Heart left ventricle (tissue), 16 donors: ENCODE measurements at regions not wholly inside any gene's neighbourhood (a gene's known extent, or its start where the extent isn't known, plus 50 kb on each side); places are given as distances from the start of the nearest gene placed in this dataset.

Experiments
- ATAC-seq, 4 donors: fragments of 200-7000 bp; cut with Tn5 transposase; one replicate each; pipeline ENCODE4 v1.9.1; 2020 to 2022; ENCODE audit warnings: moderate library complexity in 4 of 4, mild to moderate bottlenecking in 3 of 4, moderate number of reproducible peaks in 1 of 4
- DNase-seq, 5 donors: peaks; one replicate each; pipeline ENCODE4 v3.0.0-alpha.2; 2020
- H3K27ac ChIP-seq, 12 donors: fragments of 200-600 bp; sonication (generic) in 4 of 12; one replicate each; pipeline versions ENCODE4 v1.5.0 to v1.8.0; 2016 to 2022; ENCODE audit warnings: mild to moderate bottlenecking in 2 of 12
- H3K27me3 ChIP-seq, 9 donors: fragments of 200-600 bp; sonication (generic) in 2 of 9; one replicate each; pipeline versions ENCODE4 v1.5.1 to v1.8.0; 2016 to 2022; ENCODE audit warnings: mild to moderate bottlenecking in 3 of 9
- H3K36me3 ChIP-seq, 9 donors: fragments of 200-600 bp; sonication (generic) in 2 of 9; one replicate each; pipeline versions ENCODE4 v1.5.0 to v1.8.0; 2018 to 2022; ENCODE audit warnings: mild to moderate bottlenecking in 2 of 9
- H3K4me1 ChIP-seq, 12 donors: fragments of 200-600 bp; sonication (generic) in 4 of 12; one replicate each; pipeline versions ENCODE4 v1.5.0 to v1.8.0; 2016 to 2022; ENCODE audit warnings: mild to moderate bottlenecking in 3 of 12
- H3K4me3 ChIP-seq, 12 donors: fragments of 200-600 bp; sonication (generic) in 4 of 12; one replicate each; pipeline versions ENCODE4 v1.5.0 to v1.8.0; 2017 to 2022; ENCODE audit warnings: mild to moderate bottlenecking in 9 of 12, moderate library complexity in 4 of 12
- H3K9me3 ChIP-seq, 12 donors: fragments of 200-600 bp; sonication (generic) in 4 of 12; one replicate each; pipeline versions ENCODE4 v1.5.0 to v1.8.0; 2016 to 2022; ENCODE audit warnings: mild to moderate bottlenecking in 1 of 12
- POLR2A ChIP-seq, 2 donors: fragments of 450-650 bp; IDR thresholded peaks; one replicate each; pipeline ENCODE4 v1.6.1; 2017; ENCODE audit warnings: antibody characterized with exemption in 2 of 2, mild to moderate bottlenecking in 2 of 2, moderate library complexity in 2 of 2
- WGBS, 4 donors: extraction: QIAGEN DNeasy Blood & Tissue Kit in 2 of 4; methylation state at CpG; one replicate each; pipeline versions ENCODE4 v1.1.5 to v1.1.7; 2013 to 2018; 5-methylcytosine and 5-hydroxymethylcytosine counted together
- intact Hi-C, 10 donors: fragments of 100-400 bp; cut with DNase I; formaldehyde crosslinking; loops; one replicate each; pipeline versions ENCODE4 v1.11.1 to v1.14.2; 2022
- TF ChIP-seq, protein P1 (sequence below), 12 donors: fragments of 200-600 bp; sonication (generic) in 4 of 12; IDR thresholded peaks; one replicate each; pipeline versions ENCODE4 v1.5.0 to v1.8.0; 2018 to 2022; ENCODE audit warnings: antibody characterized with exemption in 12 of 12, mild to moderate bottlenecking in 5 of 12
- donor health status: ischemic (EF 13 %, LVEDD 7.1; RV severe dilation, severe dysfunction).
- donor health status: healthy with polysubstance abuse.
- donor health status: DM: no; HTN: yes; CAD: no.
- donor health status: DM: no; HTN: no; CAD: no.
- donor health status: ischemic (EF 25% LVEDD 6.9; RV normal size, moderate dysfunction).
- donor health status: ischemic (EF 25% LVEDD 5.7; RV mildly dilated, moderate dysfunction).
- donor health status: healthy.
- donor health status: DM: yes; HTN: yes; CAD: no.
- donor health status: ischemic (EF 35%, LVEDD 5.7; RV mildly dilated, moderate dysfunction).
- donor health status: nonischemic (EF 11% LVEDD 7.7; RV severe dilation, severe dysfunction).
- donor health status: DM: yes; HTN: yes; CAD: no.
- donor health status: PGD.
- donor health status: ischemic (EF 29% LVEDD 5.4; RV normal size, mild dysfunction).
- donor health status: nonischemic (EF 23%, LVEDD 6.1; RV moderate dilation, normal function).

DNA sequence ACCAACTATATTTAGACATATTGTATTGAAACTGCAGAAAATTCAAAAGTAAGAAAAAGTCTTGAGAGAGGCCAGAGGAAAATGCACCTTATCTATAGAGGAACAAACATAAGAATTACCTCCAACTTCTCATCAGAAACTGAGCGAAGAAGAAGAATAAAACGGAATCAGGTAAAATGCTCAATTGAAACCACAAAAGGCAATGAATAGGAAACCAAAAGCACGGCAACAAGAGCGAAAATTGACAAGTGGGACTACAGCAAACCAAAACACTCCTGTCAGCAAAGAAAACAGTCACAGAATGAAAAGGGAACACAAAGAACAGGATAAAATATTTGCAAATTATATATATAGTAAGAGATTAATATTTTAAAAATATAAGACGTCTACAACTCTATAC lies 61.9 kb upstream of the PARP11 start:
- WGBS, 4 donors = 81 to 87% (median 82%) methylated on average over 5 of the region's 5 CpGs

DNA sequence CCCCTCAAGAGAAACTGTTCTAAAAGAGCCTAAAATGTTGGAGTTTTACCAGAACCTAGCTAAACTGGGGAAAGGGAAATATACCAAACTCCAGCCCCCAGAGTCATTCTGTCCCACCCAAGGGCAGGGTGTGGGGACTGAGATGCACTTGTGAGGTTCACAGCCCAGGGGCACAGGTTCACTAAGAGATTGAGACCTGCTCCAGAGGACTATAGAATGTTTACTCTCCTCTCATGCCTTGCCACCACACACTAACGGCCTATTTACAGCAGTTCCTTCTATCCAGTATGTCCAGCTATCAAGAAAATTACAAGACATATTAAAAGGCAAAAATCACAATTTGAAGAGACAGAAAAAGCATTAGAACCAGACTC lies 60.6 kb upstream of the PARP11 start:
- no peaks in the 10 kb centered on the region for H3K9me3 ChIP-seq
- DNase-seq (no peak), ATAC-seq (no peak)
- H3K36me3 ChIP-seq = no peaks in the 10 kb centered on the region
- H3K4me1 ChIP-seq = no peaks in the 10 kb centered on the region
- intact Hi-C loops = no loop called here
- H3K4me3 ChIP-seq = no peak overlapping the region
- TF ChIP-seq, protein P1, sequence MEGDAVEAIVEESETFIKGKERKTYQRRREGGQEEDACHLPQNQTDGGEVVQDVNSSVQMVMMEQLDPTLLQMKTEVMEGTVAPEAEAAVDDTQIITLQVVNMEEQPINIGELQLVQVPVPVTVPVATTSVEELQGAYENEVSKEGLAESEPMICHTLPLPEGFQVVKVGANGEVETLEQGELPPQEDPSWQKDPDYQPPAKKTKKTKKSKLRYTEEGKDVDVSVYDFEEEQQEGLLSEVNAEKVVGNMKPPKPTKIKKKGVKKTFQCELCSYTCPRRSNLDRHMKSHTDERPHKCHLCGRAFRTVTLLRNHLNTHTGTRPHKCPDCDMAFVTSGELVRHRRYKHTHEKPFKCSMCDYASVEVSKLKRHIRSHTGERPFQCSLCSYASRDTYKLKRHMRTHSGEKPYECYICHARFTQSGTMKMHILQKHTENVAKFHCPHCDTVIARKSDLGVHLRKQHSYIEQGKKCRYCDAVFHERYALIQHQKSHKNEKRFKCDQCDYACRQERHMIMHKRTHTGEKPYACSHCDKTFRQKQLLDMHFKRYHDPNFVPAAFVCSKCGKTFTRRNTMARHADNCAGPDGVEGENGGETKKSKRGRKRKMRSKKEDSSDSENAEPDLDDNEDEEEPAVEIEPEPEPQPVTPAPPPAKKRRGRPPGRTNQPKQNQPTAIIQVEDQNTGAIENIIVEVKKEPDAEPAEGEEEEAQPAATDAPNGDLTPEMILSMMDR (IDR thresholded peaks at IDR 0.05) = no peak
- no peak for TF ChIP-seq POLR2A (IDR thresholded peaks at IDR 0.05)
- peaks cover 0 to 43% (median 8%) of the 10 kb centered on the region in 9 donors for H3K27me3 ChIP-seq
- H3K27ac ChIP-seq = no peak overlapping the region
- 79 to 86% (median 82%) methylated on average over 1 of the region's 1 CpG for WGBS, 4 donors

More for the DNA sequence above, 61.9 kb upstream of the PARP11 start:
- no peak overlapping the region for H3K27ac ChIP-seq
- H3K36me3 ChIP-seq = no peaks in the 10 kb centered on the region
- DNase-seq (no peak), ATAC-seq (no peak)
- no peaks in the 10 kb centered on the region for H3K4me1 ChIP-seq
- H3K4me3 ChIP-seq = no peak overlapping the region
- intact Hi-C loops = no loop called here
- H3K9me3 ChIP-seq = no peaks in the 10 kb centered on the region
- peaks cover 0 to 42% (median 0%) of the 10 kb centered on the region in 9 donors for H3K27me3 ChIP-seq
- TF ChIP-seq POLR2A (IDR thresholded peaks at IDR 0.05) = no peak
- TF ChIP-seq, protein P1 (IDR thresholded peaks at IDR 0.05) = no peak

DNA sequence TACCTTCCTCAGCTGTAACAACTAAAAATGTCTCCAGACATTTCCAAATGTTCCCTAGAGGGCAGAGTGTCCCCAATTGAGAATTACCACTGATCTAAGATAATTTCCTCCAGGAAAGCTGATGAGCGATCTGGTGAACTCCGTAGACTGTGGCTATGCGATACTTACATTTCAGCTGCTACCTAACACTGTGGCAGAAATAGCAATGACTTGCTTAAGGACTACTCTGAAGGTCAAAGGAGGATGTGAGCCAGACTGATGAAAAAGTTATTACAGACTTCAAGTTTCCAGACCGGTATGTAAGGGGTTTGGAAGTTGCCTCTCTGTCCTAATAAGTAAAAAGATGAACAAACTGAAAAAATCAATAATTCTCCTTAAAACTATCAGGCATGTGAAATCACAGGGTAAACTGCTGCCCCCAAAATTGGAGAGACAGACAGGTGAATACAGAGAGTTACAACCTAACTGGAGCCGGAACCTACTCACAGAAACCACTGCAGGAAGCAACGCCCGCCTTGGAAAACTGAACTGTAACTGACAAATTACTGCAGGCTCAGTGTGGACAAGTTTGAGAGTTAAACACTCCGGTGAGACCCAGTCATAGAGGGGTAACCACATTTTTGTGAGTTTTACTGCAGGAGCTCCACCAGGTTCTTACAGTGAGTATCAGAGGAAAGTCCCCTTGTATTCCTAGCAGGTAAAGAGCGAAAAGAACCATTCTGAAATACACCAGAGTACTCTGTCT lies 60.0 kb upstream of the PARP11 start:
- Histone ChIP-seq H3K27ac (no peak overlapping the region), H3K27me3 (peaks cover 0 to 48% (median 8%) of the 10 kb centered on the region in 9 donors), H3K9me3 (no peaks in the 10 kb centered on the region), H3K4me3 (no peak overlapping the region), H3K36me3 (no peaks in the 10 kb centered on the region), H3K4me1 (no peaks in the 10 kb centered on the region)
- DNase-seq (no peak), ATAC-seq (no peak)
- WGBS, 4 donors = 74 to 81% (median 78%) methylated on average over 9 of the region's 9 CpGs
- intact Hi-C loops = no loop called here
- TF ChIP-seq, protein P1 (IDR thresholded peaks at IDR 0.05) = no peak
- no peak for TF ChIP-seq POLR2A (IDR thresholded peaks at IDR 0.05)

DNA sequence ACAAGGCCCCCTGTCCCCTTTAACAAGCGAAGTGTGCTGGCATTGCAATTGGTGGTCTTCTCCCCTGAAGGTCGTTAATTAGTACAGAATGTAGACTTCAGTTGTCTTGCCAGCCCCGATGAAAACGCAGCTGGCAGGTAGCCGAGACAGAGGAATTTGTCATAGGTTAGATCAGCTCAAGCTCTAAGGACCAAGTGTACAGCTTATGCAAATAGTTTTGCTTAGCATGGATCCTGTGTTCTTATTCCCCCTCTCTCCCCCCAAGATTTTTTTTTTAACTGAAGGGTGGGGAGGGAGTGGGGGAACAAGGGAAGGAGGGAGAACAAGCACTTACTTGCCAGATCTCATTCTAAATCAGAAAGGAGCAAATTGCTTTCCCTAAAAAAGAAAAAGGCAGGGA lies 58.6 kb upstream of the PARP11 start:
- H3K27ac ChIP-seq = no peak overlapping the region
- no peaks in the 10 kb centered on the region for H3K9me3 ChIP-seq
- WGBS, 4 donors = 57 to 67% (median 61%) methylated on average over 4 to 5 of the region's 5 CpGs
- no peak overlapping the region for H3K4me3 ChIP-seq
- ATAC-seq = no peak
- H3K27me3 ChIP-seq = peaks cover 0 to 63% (median 8%) of the 10 kb centered on the region in 9 donors
- no peaks in the 10 kb centered on the region for H3K36me3 ChIP-seq
- no peak for TF ChIP-seq POLR2A (IDR thresholded peaks at IDR 0.05)
- TF ChIP-seq, protein P1 (IDR thresholded peaks at IDR 0.05) = no peak
- no peaks in the 10 kb centered on the region for H3K4me1 ChIP-seq
- intact Hi-C loops = no loop called here
- no peak for DNase-seq
